ENCODE measurements at regions not wholly inside any gene's neighbourhood (a gene's known extent, or its start where the extent isn't known, plus 50 kb on each side); places are given as distances from the start of the nearest gene placed in this dataset.

DNA sequence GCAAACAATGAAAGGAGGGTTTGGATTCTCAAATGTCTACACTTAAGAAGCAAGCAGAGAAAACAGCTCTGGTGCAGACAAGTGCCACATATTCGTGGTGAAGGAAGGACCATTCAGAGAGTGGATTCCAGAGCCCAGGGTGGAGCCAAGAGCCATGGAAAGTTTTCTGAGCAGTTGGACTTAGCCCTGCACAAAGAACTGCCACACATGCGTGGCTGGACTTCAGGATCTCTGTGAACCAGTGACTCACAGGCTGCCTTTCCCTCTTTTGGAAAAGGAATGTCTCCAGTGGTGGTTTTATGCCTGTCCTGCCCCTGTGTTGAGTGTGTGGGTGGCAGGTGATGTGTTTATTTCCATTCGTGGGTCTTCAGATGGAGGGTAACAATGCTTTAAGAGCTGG is 489.5 kb downstream of the CDH26 start:
- Mint-ChIP-seq H3K9me3 (no peaks in the 10 kb centered on the region), H3K4me1 (peaks cover 2% of the 10 kb centered on the region), H3K4me3 (no peak overlapping the region), H3K36me3 (no peaks in the 10 kb centered on the region), H3K27me3 (no peaks in the 10 kb centered on the region), H3K27ac (no peak overlapping the region)
- no peak for DNase-seq
- CTCF ChIA-PET = no interaction called here

DNA sequence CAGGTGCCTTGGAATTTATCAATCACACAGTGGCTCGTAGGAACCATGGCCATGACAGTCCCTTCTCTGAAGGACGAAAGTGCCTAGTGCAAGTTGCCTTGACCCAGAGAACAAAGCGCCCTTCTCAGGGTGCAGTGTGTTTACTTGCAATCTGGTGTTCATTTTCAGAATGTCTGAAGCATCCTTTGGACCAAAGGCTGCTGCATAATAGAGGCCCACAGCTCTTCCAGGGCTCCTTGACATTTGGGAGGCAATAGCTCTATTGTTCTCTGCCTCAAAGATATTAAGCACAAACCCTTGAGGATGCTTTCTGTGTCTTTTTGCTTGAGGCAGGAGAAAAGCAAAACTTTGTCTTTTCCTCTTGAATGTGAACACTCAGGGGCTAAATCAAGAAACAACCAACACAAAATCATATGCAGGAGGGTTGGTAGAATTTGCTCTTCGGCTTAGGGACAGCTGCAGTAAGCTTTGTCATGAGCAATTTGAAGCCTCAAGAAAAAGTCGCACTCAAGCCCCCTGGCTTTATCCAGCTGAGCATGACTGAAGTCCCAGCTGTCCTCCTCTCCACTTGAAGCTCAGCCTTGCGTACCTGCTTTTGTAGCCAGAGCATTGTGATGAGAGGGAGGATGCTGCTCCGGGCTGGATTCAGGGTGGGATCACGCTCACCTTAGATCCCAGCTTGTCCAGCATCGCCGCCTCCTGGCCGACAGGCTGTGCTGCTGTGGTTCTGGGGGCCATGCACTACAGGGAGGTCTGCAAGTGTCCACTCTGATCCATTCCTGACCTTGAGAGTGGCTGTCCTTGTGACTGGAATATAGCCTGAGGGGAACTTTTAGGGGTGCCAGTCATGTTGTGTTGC is 495.4 kb downstream of the CDH26 start:
- DNase-seq = no peak
- CTCF ChIA-PET = no interaction called here
- peaks cover 3% of the 10 kb centered on the region for H3K9me3 Mint-ChIP-seq
- H3K27ac Mint-ChIP-seq = no peak overlapping the region
- no peak overlapping the region for H3K4me3 Mint-ChIP-seq
- no peaks in the 10 kb centered on the region for H3K36me3 Mint-ChIP-seq
- no peaks in the 10 kb centered on the region for H3K4me1 Mint-ChIP-seq
- H3K27me3 Mint-ChIP-seq = no peaks in the 10 kb centered on the region

DNA sequence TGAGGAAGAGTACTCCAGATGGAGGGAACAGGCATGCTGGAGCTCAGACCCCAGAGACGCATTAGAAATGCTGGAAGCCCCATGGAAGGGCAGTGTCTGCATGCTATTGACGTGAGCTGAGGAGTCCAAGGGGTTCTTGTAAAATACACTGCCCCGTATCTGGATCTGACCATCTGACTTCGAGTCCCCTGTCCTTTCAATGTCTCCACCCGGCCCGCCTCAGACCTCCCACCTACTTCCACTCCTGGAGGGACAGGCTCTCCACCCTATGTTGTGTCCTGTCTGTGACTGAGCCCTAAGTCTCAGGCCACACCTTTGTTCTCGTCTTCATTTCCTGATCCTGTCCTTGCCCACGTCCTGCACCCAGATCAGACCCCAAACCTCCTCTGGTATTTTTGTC is 496.3 kb downstream of the CDH26 start:
- Mint-ChIP-seq H3K27ac (no peak overlapping the region), H3K9me3 (peaks cover 3% of the 10 kb centered on the region), H3K36me3 (no peaks in the 10 kb centered on the region), H3K4me1 (no peaks in the 10 kb centered on the region), H3K4me3 (no peak overlapping the region), H3K27me3 (no peaks in the 10 kb centered on the region)
- DNase-seq = no peak
- CTCF ChIA-PET = no interaction called here

DNA sequence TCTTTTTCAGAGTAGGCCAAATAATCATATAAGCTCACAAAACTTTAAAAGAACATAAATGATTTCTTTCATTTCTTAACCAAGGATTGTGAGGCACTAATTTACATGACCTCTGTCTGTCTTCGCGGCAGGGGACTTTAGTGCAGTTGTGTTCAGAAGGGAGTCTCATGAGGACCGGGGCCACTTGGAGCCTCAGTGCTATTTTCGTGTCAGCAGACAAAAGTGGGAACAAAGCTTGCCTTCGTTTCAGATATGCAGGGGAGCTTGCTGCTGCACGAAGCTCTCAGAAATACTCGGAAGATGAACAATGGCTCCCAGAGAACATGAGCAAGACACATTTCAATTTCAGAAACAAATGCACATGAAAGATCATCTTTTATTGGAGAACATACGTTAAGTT is 497.0 kb downstream of the CDH26 start:
- H3K4me3 Mint-ChIP-seq = no peak overlapping the region
- H3K4me1 Mint-ChIP-seq = no peaks in the 10 kb centered on the region
- CTCF ChIA-PET = no interaction called here
- DNase-seq = no peak
- no peaks in the 10 kb centered on the region for H3K27me3 Mint-ChIP-seq
- H3K36me3 Mint-ChIP-seq = no peaks in the 10 kb centered on the region
- H3K27ac Mint-ChIP-seq = no peak overlapping the region
- H3K9me3 Mint-ChIP-seq = peaks cover 3% of the 10 kb centered on the region

DNA sequence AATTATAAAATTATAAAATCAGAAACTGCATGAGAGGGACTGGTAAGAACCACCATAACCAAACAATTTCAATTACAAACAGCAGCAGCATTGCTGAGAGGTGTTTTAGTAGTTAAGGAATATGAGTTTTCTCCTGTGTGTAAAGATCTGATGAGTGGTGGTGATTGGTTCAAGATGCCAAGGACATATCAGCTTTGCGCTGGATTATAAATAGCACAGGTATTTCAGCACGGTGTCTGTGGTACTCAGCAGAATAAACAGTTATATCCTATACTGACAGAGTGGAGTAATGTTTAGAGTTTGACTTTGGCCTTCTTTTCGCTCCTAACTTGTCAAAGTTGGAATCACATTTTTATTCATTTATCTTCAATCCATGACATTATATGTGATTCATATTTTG is 501.0 kb downstream of the CDH26 start:
- peaks cover 3% of the 10 kb centered on the region for H3K9me3 Mint-ChIP-seq

DNA sequence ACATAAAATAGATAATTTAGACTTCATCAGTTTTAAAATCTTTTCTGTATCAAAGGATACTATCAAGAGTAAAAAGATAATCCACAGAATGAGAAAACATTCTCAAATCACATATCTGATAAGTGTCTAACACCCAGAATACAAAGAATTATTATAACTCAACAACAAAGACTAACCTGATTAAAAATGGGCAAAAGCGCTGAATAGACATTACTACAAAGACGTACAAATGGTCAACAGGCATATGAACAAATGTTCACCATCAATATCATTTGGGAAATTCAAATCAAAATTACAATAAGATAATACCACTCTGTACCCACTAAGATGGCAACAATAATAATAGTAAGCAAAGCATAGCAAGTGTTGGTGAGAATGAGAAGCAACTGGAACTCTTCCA is 503.8 kb downstream of the CDH26 start:
- no peaks in the 10 kb centered on the region for H3K27me3 Mint-ChIP-seq
- CTCF ChIA-PET = no interaction called here
- peaks cover 3% of the 10 kb centered on the region for H3K9me3 Mint-ChIP-seq
- no peaks in the 10 kb centered on the region for H3K36me3 Mint-ChIP-seq
- no peak for DNase-seq
- no peak overlapping the region for H3K27ac Mint-ChIP-seq
- H3K4me3 Mint-ChIP-seq = no peak overlapping the region
- H3K4me1 Mint-ChIP-seq = no peaks in the 10 kb centered on the region

More for the DNA sequence above, 501.0 kb downstream of the CDH26 start:
- no peaks in the 10 kb centered on the region for H3K36me3 Mint-ChIP-seq
- H3K4me3 Mint-ChIP-seq = no peak overlapping the region
- H3K4me1 Mint-ChIP-seq = no peaks in the 10 kb centered on the region
- no peaks in the 10 kb centered on the region for H3K27me3 Mint-ChIP-seq
- CTCF ChIA-PET = no interaction called here
- H3K27ac Mint-ChIP-seq = no peak overlapping the region
- DNase-seq = no peak

DNA sequence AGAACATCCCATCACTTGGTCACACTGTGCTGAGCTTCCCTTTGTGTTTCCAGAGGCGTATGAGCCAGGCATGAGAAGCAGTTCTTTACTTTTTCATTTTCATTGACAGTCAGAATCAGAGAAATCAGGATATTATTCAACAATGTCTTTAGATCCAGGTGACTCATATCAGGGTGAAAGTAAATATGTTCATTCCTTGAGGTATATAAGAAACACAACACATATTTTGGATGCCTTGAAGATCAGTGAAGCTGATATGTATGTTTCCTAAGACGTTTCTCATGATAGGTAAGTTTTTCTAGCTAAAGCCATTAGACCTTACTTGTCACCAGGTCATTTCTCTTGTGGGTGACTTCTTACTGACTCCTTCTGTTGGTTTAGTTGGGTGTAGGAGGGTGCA is 505.6 kb downstream of the CDH26 start:
- no peaks in the 10 kb centered on the region for H3K4me1 Mint-ChIP-seq
- H3K27ac Mint-ChIP-seq = no peak overlapping the region
- no peaks in the 10 kb centered on the region for H3K27me3 Mint-ChIP-seq
- no peaks in the 10 kb centered on the region for H3K9me3 Mint-ChIP-seq
- no peaks in the 10 kb centered on the region for H3K36me3 Mint-ChIP-seq
- no peak overlapping the region for H3K4me3 Mint-ChIP-seq
- no peak for DNase-seq
- CTCF ChIA-PET = no interaction called here

DNA sequence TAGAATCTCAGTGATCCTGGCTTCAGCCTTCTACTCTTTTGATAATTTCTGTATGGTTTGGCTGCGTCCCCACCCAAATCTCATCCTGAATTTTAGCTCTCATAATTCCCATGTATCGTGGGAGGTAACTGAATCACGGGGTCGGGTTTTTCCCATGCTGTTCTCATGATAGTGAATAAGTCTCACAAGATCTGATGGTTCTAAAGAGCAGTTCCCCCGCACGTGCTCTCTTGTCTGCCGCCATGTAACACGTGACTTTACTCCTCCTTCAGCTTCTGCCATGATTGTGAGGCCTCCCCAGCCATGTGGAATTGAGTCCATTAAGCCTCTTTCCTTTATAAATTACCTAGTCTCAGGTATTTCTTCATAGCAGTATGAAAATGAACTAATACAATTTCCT is 507.2 kb downstream of the CDH26 start:
- H3K9me3 Mint-ChIP-seq = no peaks in the 10 kb centered on the region
- CTCF ChIA-PET = no interaction called here
- H3K36me3 Mint-ChIP-seq = no peaks in the 10 kb centered on the region
- no peak for DNase-seq
- no peak overlapping the region for H3K27ac Mint-ChIP-seq
- H3K4me1 Mint-ChIP-seq = no peaks in the 10 kb centered on the region
- no peak overlapping the region for H3K4me3 Mint-ChIP-seq
- no peaks in the 10 kb centered on the region for H3K27me3 Mint-ChIP-seq

DNA sequence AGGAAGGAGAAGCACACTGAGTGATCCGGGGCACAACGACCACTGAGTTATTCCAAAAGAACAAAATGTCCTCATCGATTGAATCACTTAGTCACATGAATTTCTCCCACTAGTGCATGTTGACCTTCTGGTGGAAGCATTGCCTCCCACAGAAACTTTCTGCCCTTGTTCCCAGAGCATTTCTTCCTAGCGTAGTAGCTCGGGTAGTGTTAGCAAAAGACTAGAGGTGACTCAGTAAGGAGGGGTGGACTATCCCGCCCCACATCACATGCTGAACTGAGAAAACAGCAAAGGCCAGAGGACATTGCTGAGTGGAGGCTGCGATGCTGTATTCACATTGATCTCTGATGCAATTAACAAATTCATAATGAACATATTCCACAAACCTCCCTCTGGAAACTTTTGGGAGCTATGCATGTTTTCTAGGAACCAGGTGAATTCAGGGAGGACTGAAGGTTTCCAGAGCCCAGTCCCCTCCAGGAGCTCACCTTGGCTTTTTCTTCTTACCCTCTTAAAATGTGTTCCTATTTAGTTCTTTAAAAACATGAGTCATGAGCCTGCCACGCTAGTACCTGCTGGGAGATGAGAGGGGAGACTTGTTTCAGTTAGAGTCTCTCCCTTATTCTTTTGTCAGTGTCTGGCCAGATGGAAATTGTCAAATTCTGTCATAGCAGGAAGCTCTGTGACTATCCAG is 507.9 kb downstream of the CDH26 start:
- CTCF ChIA-PET = no interaction called here
- Mint-ChIP-seq H3K4me3 (no peak overlapping the region), H3K9me3 (no peaks in the 10 kb centered on the region), H3K36me3 (no peaks in the 10 kb centered on the region), H3K4me1 (no peaks in the 10 kb centered on the region), H3K27ac (no peak overlapping the region), H3K27me3 (no peaks in the 10 kb centered on the region)
- DNase-seq = no peak

DNA sequence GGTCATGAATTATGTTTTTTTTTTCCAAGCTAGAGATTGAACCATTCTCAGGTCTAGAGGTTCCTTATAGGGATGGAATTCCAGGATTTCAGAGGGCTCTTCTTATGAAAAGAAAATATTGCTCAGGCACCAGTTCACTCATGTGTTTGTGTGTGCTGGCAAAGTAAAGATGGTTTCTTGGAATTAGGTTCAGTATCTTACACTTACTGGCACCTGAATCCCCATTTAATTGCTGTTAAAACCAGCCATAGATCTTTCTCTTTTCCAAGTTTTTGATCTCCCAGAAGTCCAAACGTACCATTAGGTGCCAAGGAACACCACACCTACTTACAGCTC is 508.4 kb downstream of the CDH26 start:
- CTCF ChIA-PET = no interaction called here
- Mint-ChIP-seq H3K27me3 (no peaks in the 10 kb centered on the region), H3K4me1 (no peaks in the 10 kb centered on the region), H3K9me3 (no peaks in the 10 kb centered on the region), H3K4me3 (no peak overlapping the region), H3K27ac (no peak overlapping the region), H3K36me3 (no peaks in the 10 kb centered on the region)
- no peak for DNase-seq

DNA sequence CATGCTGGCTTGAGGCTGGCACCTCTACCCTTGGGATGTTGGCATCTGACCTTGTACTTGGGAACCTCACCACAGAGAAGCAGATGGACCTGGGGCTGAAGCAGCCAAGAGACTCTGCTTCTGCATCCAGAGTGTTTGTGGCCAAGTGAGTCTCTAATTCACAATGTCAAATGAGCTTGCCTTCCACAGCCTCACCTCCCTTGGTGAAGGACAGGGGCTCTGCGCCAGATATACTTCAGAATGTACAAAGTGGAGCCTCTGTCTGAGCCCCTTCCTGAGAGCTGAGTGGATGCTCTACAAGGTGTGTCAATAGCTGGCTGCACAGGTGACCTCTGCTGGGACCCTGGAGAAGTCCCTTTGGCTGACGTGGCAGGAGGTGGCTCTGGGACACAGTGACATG is 508.9 kb downstream of the CDH26 start:
- Mint-ChIP-seq H3K9me3 (no peaks in the 10 kb centered on the region), H3K36me3 (no peaks in the 10 kb centered on the region), H3K4me1 (no peaks in the 10 kb centered on the region), H3K27me3 (no peaks in the 10 kb centered on the region), H3K4me3 (no peak overlapping the region), H3K27ac (no peak overlapping the region)
- no peak for DNase-seq
- CTCF ChIA-PET = no interaction called here

DNA sequence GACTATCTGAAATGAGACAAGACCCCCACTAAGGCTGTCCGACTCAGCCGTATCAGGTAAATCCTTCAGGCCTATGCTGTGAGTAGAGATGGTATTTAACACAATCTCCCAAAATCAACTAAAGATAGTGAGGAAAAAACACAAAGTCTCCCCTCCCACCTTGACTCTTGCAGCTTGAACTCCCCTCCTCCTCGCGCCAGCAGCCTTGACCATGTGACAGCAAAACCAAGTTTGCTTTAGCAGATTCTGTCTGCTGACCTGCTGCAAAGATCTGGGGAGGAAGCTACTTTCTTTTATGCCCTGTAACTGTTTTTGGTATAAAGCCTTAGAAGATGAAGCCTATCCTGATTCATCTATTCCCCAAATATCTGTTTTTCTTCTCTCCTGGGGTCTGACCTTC is 509.5 kb downstream of the CDH26 start:
- CTCF ChIA-PET = no interaction called here
- Mint-ChIP-seq H3K27me3 (no peaks in the 10 kb centered on the region), H3K4me1 (no peaks in the 10 kb centered on the region), H3K9me3 (no peaks in the 10 kb centered on the region), H3K36me3 (no peaks in the 10 kb centered on the region), H3K4me3 (no peak overlapping the region), H3K27ac (no peak overlapping the region)
- DNase-seq = no peak

DNA sequence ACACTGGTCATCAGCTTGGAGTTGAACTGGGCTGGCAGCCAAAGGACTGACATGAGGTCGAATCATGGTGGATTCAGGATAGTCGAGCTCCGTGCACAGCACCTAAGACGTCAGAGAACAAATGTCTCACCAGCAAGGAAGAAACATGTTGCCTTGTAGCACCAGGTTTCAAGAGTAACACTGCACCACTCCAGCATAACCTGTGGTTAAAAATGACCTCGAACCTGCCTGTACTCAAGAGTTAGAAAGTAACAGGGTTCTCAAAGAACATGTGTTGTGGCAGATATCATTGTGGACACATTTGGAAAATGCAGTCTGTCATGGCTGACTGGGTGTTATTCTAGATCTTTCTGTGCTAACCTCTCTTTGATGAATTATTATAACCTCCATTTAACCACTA is 511.6 kb downstream of the CDH26 start:
- DNase-seq = no peak
- no peak overlapping the region for H3K4me3 Mint-ChIP-seq
- H3K9me3 Mint-ChIP-seq = no peaks in the 10 kb centered on the region
- no peaks in the 10 kb centered on the region for H3K27me3 Mint-ChIP-seq
- H3K4me1 Mint-ChIP-seq = no peaks in the 10 kb centered on the region
- CTCF ChIA-PET = no interaction called here
- H3K27ac Mint-ChIP-seq = no peak overlapping the region
- H3K36me3 Mint-ChIP-seq = no peaks in the 10 kb centered on the region

DNA sequence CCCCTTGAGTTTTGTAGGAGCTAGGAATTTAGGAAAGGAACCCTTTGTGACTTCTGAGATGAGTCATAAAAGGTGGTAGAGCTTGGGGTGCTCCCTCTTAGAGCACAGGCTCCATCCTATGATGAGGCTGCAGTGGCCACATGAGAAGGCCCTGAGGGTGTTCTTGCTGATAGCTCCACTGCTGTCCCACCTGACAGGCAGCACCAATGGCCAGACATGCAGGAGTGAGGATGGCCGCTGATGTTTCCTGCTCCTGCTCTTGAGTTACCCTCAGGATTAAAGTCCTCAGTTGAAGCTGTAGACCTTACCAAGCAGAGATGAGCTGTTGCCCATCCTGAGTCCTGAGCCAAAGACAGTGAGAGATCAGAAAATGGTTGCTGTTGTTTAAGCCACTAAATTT is 512.1 kb downstream of the CDH26 start:
- no peak overlapping the region for H3K4me3 Mint-ChIP-seq

DNA sequence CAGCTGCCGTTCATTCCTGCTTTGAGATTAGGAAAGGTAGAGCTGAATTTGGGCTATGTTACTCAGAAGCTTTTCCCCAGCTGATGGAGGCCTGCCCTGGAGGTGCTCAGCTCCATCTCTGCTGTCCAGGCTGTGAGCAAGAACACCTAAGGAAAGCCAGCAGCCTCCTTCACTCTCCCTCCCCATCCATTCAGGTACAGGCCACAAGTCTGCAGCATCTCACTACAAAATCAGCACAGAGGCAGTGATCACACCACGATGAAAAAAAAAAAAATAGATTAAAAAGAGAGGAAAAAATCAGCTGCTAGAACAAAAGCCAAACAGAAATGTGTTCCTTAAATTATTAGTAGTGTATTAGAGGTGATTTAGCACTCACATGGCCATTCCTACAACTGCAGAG is 515.0 kb downstream of the CDH26 start:
- DNase-seq = no peak
- CTCF ChIA-PET = no interaction called here
- Mint-ChIP-seq H3K36me3 (no peaks in the 10 kb centered on the region), H3K4me3 (no peak overlapping the region), H3K4me1 (no peaks in the 10 kb centered on the region), H3K27ac (no peak overlapping the region), H3K9me3 (no peaks in the 10 kb centered on the region), H3K27me3 (no peaks in the 10 kb centered on the region)

More for the DNA sequence above, 512.1 kb downstream of the CDH26 start:
- Mint-ChIP-seq H3K4me1 (no peaks in the 10 kb centered on the region), H3K9me3 (no peaks in the 10 kb centered on the region), H3K27ac (no peak overlapping the region), H3K36me3 (no peaks in the 10 kb centered on the region), H3K27me3 (no peaks in the 10 kb centered on the region)
- DNase-seq = no peak
- CTCF ChIA-PET = no interaction called here

Measured in activated naive CD4-positive, alpha-beta T cell treated with anti-CD3 and anti-CD28 coated beads, Interleukin-2, amount 10 ng/mL, durations not matched to agents 7 days and 5 days (primary cell).